ENCODE measurements at regions not wholly inside any gene's neighbourhood (a gene's known extent, or its start where the extent isn't known, plus 50 kb on each side); places are given as distances from the start of the nearest gene placed in this dataset.

DNA sequence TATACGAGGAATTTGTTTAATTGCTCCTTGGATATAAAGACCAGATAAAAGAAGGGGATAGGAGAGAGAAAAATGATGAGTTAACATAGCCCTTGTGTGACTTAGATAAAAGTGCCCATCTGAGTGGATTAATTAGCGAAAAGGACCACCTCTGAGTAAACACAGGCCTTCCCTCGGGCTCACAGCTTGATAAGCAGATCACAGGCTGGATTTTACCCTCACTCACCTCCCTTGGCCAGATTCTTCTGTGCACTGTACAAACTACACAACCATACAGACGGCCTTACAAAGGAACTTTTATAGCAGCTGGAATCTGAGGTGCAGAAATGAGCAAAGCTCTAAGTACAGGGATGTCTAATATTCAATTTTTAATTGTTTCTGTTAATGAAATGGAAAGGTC lies 112.4 kb upstream of the STT3B start:
- TF ChIP-seq, protein P1, sequence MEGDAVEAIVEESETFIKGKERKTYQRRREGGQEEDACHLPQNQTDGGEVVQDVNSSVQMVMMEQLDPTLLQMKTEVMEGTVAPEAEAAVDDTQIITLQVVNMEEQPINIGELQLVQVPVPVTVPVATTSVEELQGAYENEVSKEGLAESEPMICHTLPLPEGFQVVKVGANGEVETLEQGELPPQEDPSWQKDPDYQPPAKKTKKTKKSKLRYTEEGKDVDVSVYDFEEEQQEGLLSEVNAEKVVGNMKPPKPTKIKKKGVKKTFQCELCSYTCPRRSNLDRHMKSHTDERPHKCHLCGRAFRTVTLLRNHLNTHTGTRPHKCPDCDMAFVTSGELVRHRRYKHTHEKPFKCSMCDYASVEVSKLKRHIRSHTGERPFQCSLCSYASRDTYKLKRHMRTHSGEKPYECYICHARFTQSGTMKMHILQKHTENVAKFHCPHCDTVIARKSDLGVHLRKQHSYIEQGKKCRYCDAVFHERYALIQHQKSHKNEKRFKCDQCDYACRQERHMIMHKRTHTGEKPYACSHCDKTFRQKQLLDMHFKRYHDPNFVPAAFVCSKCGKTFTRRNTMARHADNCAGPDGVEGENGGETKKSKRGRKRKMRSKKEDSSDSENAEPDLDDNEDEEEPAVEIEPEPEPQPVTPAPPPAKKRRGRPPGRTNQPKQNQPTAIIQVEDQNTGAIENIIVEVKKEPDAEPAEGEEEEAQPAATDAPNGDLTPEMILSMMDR (IDR thresholded peaks at IDR 0.05; ENCODE audit: low read length) = no peak
- no peak for TF ChIP-seq EZH2 (IDR thresholded peaks at IDR 0.05; ENCODE audit: borderline replicate concordance, low read length)
